IPS DF 4.7 (cell line): ENCODE measurements at regions not wholly inside any gene's neighbourhood (a gene's known extent, or its start where the extent isn't known, plus 50 kb on each side); places are given as distances from the start of the nearest gene placed in this dataset.

Experiments used
- DNase-seq: peaks from one replicate; pipeline ENCODE4 v3.0.0-alpha.2; 2013; ENCODE audit warnings: low spot score; ENCODE audit errors: extremely low read depth

DNA sequence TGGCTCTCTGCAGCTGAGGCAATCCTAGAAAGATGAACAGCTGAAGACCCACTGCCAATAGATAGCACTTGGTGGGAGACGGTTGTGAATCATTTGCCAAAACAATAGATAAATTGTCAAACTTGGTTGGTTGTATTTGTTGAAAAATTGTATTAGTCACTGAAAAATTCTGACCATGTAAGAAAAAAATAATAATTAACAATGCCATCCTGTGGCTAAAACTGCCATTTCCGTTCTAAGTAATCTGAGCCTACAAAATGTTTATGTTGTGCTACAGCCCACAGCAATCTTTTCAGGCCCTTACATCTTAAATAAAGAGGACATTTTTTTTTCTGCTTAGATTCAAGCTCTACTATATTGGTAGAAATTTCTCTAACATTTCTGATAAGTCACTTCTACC lies 103.2 kb upstream of the ANO3 start:
- DNase-seq = no peak

DNA sequence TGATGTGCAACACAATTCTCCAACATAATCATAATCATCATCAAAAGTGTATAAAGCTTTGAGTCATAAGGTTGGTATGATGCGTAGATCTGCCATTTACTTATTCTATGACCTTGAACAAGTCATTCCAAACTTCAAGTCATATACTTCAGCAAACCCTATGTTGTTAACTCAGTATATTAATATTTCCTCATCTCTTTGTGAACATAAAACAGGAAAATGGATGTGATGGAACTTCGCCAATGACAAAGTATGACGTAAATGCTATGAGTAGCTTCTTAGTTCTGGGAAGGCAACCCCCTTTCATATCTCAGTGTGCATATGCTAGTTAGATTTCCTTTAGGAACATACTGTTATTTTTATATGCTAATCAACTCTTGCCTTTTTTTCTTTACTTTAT lies 102.7 kb upstream of the ANO3 start:
- DNase-seq = no peak

DNA sequence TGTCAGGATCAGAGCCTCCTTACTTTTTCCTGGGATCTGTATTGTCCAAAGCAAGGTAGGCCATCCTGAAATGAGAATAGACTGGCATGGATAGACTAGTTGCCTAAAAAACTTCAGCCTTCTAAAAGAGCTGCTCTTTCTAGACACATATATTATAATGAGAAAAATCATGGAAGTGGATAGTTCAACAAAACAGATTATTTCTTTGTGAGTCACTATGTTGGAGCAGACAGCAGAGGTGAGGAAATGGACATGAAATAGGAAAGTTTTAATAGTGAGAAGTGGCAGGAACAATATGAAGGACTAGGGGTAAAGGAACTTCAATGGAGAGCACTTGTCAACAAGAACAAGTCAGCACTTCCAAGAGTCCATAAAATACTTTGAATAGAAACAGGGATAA lies 101.9 kb upstream of the ANO3 start:
- DNase-seq = no peak

DNA sequence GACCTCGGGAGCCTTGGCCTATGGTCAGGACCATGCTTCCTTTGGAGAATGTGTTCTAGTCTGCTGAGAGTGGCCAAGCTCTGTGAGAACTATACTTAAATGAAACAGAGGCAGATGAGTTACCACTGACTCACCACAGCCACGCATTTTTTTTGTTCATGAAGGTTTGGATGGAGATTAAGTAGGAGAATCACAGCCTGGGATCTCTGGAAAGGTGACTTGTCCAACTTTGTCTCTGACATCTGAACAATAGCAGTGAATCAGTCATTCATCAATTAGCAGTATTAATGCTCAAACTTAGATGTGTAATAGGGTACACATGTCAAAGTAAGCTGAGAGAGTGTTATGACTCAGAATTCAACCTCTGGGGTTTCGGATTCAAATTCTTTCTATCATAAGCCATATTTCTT lies 100.7 kb upstream of the ANO3 start:
- DNase-seq = no peak

DNA sequence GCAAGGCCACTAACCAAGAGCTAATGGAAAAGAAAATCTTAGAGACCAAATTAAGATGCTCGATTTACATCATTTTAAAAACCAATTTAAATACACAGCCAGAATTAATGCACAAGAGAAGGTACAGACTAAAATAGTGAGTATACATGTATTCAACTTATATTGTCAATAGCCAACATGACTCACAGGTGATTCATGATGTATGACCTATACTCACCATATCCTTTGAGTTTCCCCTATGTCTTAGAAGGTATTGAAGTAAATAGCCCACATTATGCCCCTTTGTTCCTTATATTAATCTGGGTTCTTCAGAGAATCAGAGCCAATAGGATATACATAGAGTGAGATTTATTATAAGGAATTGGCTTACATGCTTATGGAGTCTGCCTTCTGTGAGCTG lies 97.5 kb upstream of the ANO3 start:
- DNase-seq = no peak

DNA sequence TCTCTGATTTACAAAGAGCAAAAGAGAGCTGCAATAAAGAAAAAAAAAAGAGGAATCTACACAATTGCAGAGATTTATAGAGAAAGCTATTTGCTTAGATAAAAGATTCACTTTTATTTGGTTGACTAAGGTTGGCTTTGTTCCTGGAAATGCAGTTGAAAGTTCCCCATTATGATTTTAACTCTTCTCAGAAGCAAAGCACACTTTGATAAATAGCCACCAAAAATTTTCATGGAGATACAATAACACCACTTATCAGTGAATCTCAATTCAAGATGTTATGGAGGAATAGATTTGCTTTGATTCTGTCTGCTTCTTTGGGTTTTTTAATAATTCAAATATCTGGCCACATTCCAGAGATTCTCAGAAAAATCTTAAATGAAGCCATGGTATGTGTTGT lies 88.5 kb upstream of the ANO3 start:
- DNase-seq = no peak

DNA sequence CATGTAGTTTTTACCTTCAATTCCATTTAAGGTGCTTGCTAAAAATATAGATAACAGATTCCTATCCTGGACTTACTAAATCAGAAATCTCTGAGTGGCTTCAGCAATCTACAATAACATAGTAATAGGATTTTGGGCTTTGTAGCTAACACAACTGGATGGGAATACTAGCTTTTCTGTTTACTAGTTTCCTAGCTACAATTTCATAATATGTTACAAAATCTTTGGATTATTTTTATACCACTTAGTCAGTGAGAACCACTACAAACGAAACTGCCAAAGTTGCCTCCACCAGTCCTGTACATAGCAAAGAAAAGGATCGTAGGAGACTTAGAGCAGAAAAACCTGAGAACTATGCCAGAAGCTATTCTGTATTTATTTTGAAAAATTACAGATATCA lies 87.7 kb upstream of the ANO3 start:
- no peak for DNase-seq

DNA sequence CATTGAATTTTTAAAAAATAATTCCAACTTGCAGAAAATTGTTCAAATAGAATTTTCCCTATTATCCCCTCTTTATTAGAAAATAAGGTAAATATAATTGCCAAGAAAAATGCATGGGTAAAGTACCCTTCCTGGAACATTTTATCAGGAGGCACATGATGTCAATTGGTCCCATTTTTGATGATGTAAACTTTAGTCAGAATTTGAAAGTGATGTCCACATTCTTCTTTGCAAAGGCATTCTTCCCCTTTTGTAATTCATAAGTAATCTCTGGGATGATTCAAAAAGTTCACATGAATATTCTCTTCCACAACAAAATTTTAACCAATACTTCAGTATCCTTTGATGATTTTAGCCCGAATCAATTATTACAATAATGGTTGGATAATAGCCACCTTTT lies 86.9 kb upstream of the ANO3 start:
- no peak for DNase-seq

DNA sequence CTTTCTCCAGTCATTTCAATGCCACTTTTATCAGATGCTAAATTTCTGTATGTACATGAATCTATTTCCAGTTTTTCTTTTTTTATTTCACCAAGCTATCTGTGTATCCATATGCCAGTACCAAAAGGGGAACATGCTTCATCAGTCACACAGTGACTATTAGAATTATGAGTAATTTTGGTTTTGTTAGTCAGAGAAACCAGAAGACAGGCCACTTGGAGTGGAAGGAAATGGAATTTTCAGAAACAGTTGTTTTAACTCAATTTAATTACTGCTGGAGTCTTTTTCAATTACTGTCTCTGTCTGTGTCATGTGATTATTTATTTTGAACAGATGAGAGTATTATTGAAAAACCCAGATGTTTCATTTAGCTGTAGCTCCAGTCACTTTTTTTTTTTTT lies 84.6 kb upstream of the ANO3 start:
- no peak for DNase-seq

DNA sequence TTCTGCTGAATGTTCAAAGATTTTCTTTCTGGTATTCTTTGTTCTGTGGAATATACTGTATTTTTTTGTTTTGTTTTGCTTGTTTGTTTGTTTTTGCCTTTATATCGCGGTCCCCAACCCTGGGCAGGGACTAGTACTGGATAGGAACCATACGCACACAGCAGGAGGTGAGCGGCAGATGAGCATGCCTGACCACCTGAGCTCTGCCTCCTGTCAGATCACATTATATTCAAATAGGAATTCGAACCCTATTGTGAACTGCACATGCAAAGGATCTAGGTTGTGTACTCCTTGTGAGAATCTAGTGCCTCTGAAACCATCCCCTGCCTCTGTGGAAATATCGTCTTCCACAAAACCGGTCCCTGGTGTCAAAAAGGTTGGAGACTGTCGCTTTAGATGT lies 83.3 kb upstream of the ANO3 start:
- DNase-seq = no peak

DNA sequence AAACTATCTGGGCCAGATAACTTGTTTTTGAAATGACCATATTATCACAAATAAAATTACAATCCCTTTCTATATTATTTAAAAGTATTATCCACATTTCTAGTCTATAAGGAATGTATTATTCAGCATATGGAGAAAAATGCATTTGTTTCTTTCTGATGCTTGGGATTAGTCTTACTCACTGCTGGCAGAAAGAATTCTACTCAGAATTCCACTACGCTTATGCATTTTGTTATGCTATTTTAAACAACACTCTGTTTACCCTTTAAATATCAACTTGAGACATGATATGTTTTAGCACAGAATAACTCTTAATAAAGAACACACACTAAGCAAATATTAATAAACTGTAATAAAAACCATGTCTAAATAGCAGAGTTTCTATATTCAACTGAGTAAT lies 77.6 kb upstream of the ANO3 start:
- DNase-seq = no peak

DNA sequence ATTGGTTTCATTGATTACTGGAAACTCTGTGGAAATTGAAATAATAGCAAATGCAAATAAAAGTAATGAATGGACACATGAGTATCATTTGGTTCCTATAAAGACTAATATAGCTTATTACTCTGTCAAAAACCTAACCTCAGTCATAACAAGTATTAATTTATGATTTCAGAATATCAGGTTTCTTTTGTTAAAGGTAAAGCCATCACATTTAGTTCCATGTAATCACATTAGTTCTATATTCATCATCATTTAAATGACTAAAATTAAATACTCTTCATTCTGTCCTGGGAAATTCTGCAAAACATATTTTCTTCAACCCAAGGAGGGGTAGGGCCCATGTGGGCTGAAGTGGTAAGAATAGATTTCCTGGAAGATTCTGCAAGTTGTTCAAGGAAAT lies 68.2 kb upstream of the ANO3 start:
- DNase-seq = no peak

DNA sequence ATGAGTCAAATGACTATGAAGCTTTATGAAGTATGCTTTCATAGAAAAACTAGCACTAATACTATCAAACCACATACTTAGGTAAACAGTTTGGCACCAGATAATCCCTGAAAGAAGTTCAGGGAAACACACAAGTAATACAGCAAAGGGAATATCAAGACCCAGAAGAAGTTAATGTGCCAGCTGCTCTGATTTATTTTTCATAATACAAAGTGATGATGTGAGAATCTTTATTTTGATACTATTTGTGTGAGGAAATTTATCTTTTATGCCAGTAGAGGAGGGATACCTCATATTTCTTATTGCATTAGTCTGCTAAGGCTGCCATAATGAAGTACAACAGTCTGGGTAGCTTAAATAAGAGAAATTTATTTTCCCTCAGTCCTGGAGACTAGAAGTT lies 67.7 kb upstream of the ANO3 start:
- DNase-seq = no peak

DNA sequence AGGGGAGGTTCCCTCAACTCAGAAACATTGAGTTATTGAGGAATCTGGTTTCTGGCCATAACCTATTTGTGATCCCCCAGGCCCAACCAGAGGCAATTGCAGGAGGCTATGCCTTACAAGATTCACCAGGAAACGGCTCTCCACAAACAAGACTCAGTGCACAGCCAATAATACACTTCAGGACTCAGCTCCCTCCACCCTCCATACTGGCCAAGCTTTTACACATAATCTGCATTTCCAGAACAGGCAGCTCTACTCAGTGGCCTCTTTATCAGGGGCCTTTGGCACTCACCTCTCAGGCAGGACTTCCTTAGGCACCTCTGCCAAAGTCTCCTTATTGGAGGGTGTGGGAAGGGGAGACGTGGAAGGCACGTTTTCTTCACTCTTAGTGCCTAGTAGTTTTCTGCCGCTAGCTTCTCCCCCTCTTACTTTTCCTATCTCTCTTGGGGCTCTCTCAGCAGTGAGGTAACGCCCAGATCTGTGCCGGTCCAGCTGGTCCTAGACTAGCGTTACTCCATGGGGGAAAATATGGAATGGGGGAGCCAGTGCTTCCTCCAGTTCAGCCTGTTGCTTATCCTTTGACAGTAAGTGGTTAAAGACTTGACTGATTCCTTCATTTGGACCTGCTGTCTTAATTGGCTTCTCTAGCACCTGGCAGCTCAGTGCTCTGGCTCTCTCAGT lies 62.8 kb upstream of the ANO3 start:
- DNase-seq = no peak

DNA sequence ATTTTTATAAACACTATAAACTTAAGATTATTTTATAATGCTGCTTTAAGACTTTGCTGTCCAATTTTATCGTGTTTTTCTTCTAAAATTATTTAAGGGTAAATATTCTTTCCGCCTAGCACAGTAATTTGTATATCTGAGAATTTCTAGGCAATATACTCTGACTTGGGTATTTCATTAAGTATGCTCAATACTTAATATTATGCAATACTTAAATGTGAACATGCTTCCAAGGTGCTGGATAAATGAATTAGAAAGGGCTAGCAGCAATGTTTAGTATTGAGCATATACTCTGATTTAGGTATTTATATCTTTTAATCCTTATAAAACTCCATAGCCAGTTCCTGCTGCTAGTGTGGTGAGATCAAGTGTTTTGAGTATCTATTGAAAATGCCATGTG lies 60.3 kb upstream of the ANO3 start:
- DNase-seq = no peak

DNA sequence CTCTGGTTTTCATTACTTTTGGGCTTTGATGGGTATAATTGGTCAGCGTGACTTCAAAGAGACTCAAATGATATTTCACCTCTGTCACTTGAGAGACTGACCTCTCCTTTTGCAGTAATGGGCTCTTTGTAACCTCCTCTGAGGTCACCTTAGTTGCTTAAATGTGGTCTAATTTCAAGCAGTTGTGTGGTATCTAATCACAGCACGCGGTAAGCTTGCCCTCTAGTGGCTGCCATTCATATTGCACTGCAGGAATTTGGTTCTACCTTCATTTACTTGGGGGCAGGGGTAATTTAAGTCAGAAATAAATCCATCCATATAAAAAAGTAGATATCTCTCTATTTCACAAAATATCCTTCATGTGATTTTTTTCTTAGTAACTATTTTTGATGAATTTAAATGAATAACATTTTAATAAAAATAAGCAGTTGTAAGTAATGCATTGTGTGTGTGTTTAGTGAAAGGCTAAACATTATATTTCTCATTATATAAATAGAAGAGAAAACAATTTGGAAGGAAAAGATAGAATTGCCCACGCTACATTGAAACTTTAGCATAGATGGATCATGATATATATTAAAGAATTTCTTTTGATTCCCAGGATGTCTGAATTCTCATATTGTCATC lies 55.0 kb upstream of the ANO3 start:
- no peak for DNase-seq

DNA sequence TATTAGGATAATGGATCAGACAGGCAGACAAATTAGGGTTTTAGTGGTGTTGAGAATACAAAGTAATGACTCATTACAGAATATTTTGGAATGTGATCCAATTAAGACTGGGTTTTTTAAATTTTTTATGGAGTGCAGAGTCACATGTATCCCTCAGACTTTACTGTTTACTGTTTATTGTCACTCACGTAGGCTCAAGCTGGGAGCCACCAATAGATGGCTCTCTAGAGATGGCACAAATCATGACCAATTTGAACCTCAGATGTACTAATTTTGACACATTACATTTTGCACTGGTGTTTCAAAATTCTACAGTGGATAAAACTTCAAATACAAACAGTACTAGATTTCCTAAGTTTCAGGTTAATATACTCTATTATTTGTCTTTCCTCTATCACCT lies 53.6 kb upstream of the ANO3 start:
- no peak for DNase-seq
